ENCODE measurements at regions not wholly inside any gene's neighbourhood (a gene's known extent, or its start where the extent isn't known, plus 50 kb on each side); places are given as distances from the start of the nearest gene placed in this dataset.
"Not testable (repeated sequence)": the region's sequence is repeated elsewhere in the genome, so short reads cannot be mapped to it uniquely, and the experiment has no call there.

DNA sequence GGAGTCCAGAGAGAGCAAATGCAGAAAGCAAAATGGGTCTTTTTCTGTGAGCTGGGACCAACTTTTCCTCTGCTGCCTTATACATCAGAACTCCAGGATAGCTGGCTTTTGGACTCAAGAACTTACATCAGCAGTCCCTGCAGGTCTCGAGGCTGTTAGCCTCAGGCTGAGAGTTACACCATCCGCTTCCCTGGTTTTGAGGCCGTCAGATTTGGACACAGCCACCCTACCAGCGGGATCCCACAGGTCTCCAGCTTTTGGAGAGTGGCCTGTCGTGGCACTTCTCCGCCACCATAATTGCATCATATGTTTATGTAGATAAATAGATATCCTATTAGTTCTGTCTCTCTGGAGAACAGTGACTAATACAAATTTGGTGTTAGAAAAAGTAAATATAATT, 64.2 kb downstream of the TRIL start:
- H3K4me1 ChIP-seq (replicated peaks in 1 of 2; ENCODE audit: control insufficient read depth in 2 of 2, insufficient read depth in 2 of 2, low read length in 2 of 2), result no peaks in the 10 kb centered on the region
- no peak for TF ChIP-seq CEBPG (CRISPR knock-in tag; IDR thresholded peaks at IDR 0.05)
- TF ChIP-seq CEBPG (tag; conservative IDR thresholded peaks at IDR 0.05 in 1 of 2, IDR thresholded peaks at IDR 0.05 in 1 of 2), result 0 out of 4 replicates have a peak, but pooled peaks of 1 of the 2 experiments have one; percentile 12
- TF ChIP-seq ZBTB7A (IDR thresholded peaks at IDR 0.05; ENCODE audit: borderline replicate concordance, control insufficient read depth, low read depth, low read length), result no peak
- H3K9me1 ChIP-seq (ENCODE audit: control insufficient read depth, insufficient read depth, low read length), result no peaks in the 10 kb centered on the region
- H3K79me2 ChIP-seq (ENCODE audit: control insufficient read depth, insufficient read depth, low read length), result no peaks in the 10 kb centered on the region
- no peak overlapping the region for H2AFZ ChIP-seq (ENCODE audit: low read depth, low read length)
- intact Hi-C loops (cut with micrococcal nuclease) (no loop called here), in situ Hi-C loops (cut with MboI) (no loop called here)
- H3K4me2 ChIP-seq (ENCODE audit: insufficient read depth, low read length), result no peak overlapping the region
- ChIA-PET POLR2A (no interaction called here), CTCF (ENCODE audit: low intra/inter-chr PET ratio) (no interaction called here)
- no peaks in the 10 kb centered on the region for H3K9me3 ChIP-seq (replicated peaks; ENCODE audit: control insufficient read depth, insufficient read depth, low read depth, low read length)
- DNase-seq (ENCODE audit: extremely low read depth in 1 of 4, low spot score in 3 of 4) (no peak), FAIRE-seq (no peak), ATAC-seq (no peak)
- no peak overlapping the region for H3K27ac ChIP-seq (ENCODE audit: extremely low read depth, low read depth, low read length)
- no peaks in the 10 kb centered on the region for H4K20me1 ChIP-seq (replicated peaks; ENCODE audit: control insufficient read depth, insufficient read depth, low read length)
- BruUV-seq (replicated peaks), result no TSS peak
- no peak overlapping the region for H3K4me3 ChIP-seq
- no peaks in the 10 kb centered on the region for H3K36me3 ChIP-seq (ENCODE audit: control insufficient read depth, insufficient read depth, low read length)
- 0 out of 5 replicates have a peak, but pooled peaks cover 0 to 3% of the 10 kb centered on the region in 2 experiments for H3K27me3 ChIP-seq (ENCODE audit: control insufficient read depth in 2 of 2, insufficient read depth in 2 of 2, low read length in 2 of 2)
- no peak overlapping the region for H3K9ac ChIP-seq (ENCODE audit: insufficient read depth in 1 of 2, low read depth in 2 of 2, low read length in 2 of 2)
- 0% methylated on average over 6 of the region's 6 CpGs for WGBS (ENCODE audit: insufficient coverage, low coverage, missing lambda C conversion rate)

GRCh38 chr7:28891876-28892234, 66.3 kb downstream of the TRIL start:
- H3K27ac ChIP-seq (ENCODE audit: extremely low read depth, low read depth, low read length); H3K9ac ChIP-seq (ENCODE audit: insufficient read depth in 1 of 2, low read depth in 2 of 2, low read length in 2 of 2); FAIRE-seq; intact Hi-C loops (cut with micrococcal nuclease); ATAC-seq; CTCF ChIA-PET (ENCODE audit: low intra/inter-chr PET ratio); H3K4me3 ChIP-seq; H3K36me3 ChIP-seq (ENCODE audit: control insufficient read depth, insufficient read depth, low read length); H3K79me2 ChIP-seq (ENCODE audit: control insufficient read depth, insufficient read depth, low read length); BruUV-seq (replicated peaks); H3K4me2 ChIP-seq (ENCODE audit: insufficient read depth, low read length); H3K9me1 ChIP-seq (ENCODE audit: control insufficient read depth, insufficient read depth, low read length); H4K20me1 ChIP-seq (replicated peaks; ENCODE audit: control insufficient read depth, insufficient read depth, low read length); in situ Hi-C loops (cut with MboI); H3K4me1 ChIP-seq (replicated peaks in 1 of 2; ENCODE audit: control insufficient read depth in 2 of 2, insufficient read depth in 2 of 2, low read length in 2 of 2); H3K27me3 ChIP-seq (ENCODE audit: control insufficient read depth in 2 of 2, insufficient read depth in 2 of 2, low read length in 2 of 2); H2AFZ ChIP-seq (ENCODE audit: low read depth, low read length); DNase-seq (ENCODE audit: extremely low read depth in 1 of 4, low spot score in 3 of 4); H3K9me3 ChIP-seq (replicated peaks; ENCODE audit: control insufficient read depth, insufficient read depth, low read depth, low read length): not testable (repeated sequence)
- POLR2A ChIA-PET, result interaction anchor here (1.6 kb wide), 1 partner anchor 16 kb away, joined by 3 read pairs; no protein-coding TSS in a partner anchor
